ENCODE measurements at regions not wholly inside any gene's neighbourhood (a gene's known extent, or its start where the extent isn't known, plus 50 kb on each side); places are given as distances from the start of the nearest gene placed in this dataset.

DNA sequence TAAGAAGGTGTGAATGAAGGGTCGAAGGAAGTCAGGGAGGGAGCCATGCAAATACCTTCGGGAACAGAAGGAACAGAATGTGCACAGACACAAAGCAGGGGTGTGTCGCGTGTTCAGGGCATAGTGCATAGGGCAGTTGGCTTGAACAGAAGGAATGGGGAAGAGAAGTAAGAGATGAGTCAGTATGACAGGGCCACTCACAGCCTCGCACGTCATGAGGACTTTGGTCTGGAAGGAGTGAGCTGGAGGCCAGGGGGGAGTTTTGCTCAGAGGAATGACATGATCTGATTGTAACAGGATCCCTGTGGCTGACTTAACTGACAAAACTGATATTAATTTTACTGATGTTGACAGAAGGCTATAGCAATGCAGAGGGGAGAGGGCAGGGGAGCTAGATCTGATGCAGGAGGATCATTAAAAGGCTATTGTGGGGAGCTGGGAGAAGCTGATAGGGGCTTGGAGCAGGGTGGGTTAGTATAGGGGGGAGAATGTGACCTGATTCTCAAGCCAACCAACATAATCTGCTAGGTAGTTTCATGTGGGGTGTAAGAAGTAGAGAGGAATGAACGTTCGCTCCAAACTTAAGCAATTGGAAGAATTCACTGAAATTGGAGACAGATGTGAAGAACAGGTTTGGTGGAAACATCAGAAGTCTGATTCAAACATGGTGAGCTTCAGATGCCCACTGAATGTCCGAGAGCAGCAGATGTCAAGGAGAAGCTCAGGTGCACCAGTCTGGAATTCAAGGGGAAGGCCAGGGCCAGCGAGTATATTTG, 60.4 kb upstream of the COPS8 start (continued):
- TF ChIP-seq, protein P1, sequence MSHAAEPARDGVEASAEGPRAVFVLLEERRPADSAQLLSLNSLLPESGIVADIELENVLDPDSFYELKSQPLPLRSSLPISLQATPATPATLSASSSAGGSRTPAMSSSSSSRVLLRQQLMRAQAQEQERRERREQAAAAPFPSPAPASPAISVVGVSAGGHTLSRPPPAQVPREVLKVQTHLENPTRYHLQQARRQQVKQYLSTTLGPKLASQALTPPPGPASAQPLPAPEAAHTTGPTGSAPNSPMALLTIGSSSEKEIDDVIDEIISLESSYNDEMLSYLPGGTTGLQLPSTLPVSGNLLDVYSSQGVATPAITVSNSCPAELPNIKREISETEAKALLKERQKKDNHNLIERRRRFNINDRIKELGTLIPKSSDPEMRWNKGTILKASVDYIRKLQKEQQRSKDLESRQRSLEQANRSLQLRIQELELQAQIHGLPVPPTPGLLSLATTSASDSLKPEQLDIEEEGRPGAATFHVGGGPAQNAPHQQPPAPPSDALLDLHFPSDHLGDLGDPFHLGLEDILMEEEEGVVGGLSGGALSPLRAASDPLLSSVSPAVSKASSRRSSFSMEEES (CRISPR knock-in tag; IDR thresholded peaks at IDR 0.05), result no peak
- TF ChIP-seq, protein P2, sequence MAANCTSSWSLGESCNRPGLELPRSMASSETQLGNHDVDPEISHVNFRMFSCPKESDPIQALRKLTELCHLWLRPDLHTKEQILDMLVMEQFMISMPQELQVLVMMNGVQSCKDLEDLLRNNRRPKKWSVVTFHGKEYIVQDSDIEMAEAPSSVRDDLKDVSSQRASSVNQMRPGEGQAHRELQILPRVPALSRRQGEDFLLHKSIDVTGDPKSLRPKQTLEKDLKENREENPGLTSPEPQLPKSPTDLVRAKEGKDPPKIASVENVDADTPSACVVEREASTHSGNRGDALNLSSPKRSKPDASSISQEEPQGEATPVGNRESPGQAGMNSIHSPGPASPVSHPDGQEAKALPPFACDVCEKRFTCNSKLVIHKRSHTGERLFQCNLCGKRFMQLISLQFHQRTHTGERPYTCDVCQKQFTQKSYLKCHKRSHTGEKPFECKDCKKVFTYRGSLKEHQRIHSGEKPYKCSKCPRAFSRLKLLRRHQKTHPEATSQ (CRISPR knock-in tag; IDR thresholded peaks at IDR 0.05; ENCODE audit: borderline replicate concordance), result no peak
- TF ChIP-seq ZNF550 (CRISPR knock-in tag; IDR thresholded peaks at IDR 0.05; ENCODE audit: borderline replicate concordance), result no peak
- no peak for TF ChIP-seq ZNF75D (CRISPR knock-in tag; IDR thresholded peaks at IDR 0.05; ENCODE audit: borderline replicate concordance)
- no peak for TF ChIP-seq ZNF772 (CRISPR knock-in tag; IDR thresholded peaks at IDR 0.05)
- no peak for TF ChIP-seq AKAP8 (CRISPR knock-in tag; IDR thresholded peaks at IDR 0.05)
- TF ChIP-seq, protein P3, sequence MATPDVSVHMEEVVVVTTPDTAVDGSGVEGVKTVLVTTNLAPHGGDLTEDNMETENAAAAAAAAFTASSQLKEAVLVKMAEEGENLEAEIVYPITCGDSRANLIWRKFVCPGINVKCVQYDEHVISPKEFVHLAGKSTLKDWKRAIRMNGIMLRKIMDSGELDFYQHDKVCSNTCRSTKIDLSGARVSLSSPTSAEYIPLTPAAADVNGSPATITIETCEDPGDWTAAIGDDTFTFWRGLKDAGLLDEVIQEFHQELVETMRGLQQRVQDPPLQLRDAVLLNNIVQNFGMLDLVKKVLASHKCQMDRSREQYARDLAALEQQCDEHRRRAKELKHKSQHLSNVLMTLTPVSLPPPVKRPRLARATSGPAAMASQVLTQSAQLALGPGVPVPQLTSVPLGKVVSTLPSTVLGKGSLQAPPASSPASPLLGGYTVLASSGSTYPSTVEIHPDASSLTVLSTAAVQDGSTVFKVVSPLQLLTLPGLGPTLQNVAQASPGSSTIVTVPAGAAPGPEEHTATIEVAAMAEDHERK (CRISPR knock-in tag; IDR thresholded peaks at IDR 0.05; ENCODE audit: low read depth), result no peak
- TF ChIP-seq NFATC3 (CRISPR knock-in tag; IDR thresholded peaks at IDR 0.05), result no peak
- no peak for TF ChIP-seq KLF15 (CRISPR knock-in tag; IDR thresholded peaks at IDR 0.05; ENCODE audit: borderline replicate concordance)
- TF ChIP-seq, protein P4, sequence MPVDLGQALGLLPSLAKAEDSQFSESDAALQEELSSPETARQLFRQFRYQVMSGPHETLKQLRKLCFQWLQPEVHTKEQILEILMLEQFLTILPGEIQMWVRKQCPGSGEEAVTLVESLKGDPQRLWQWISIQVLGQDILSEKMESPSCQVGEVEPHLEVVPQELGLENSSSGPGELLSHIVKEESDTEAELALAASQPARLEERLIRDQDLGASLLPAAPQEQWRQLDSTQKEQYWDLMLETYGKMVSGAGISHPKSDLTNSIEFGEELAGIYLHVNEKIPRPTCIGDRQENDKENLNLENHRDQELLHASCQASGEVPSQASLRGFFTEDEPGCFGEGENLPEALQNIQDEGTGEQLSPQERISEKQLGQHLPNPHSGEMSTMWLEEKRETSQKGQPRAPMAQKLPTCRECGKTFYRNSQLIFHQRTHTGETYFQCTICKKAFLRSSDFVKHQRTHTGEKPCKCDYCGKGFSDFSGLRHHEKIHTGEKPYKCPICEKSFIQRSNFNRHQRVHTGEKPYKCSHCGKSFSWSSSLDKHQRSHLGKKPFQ (CRISPR knock-in tag; IDR thresholded peaks at IDR 0.05; ENCODE audit: insufficient replicate concordance), result no peak
- TF ChIP-seq, protein P5, sequence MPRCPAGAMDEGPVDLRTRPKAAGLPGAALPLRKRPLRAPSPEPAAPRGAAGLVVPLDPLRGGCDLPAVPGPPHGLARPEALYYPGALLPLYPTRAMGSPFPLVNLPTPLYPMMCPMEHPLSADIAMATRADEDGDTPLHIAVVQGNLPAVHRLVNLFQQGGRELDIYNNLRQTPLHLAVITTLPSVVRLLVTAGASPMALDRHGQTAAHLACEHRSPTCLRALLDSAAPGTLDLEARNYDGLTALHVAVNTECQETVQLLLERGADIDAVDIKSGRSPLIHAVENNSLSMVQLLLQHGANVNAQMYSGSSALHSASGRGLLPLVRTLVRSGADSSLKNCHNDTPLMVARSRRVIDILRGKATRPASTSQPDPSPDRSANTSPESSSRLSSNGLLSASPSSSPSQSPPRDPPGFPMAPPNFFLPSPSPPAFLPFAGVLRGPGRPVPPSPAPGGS (CRISPR knock-in tag; IDR thresholded peaks at IDR 0.05), result no peak
- TF ChIP-seq ZNF629 (CRISPR knock-in tag; conservative IDR thresholded peaks at IDR 0.05), result no peak
- TF ChIP-seq, protein P6, sequence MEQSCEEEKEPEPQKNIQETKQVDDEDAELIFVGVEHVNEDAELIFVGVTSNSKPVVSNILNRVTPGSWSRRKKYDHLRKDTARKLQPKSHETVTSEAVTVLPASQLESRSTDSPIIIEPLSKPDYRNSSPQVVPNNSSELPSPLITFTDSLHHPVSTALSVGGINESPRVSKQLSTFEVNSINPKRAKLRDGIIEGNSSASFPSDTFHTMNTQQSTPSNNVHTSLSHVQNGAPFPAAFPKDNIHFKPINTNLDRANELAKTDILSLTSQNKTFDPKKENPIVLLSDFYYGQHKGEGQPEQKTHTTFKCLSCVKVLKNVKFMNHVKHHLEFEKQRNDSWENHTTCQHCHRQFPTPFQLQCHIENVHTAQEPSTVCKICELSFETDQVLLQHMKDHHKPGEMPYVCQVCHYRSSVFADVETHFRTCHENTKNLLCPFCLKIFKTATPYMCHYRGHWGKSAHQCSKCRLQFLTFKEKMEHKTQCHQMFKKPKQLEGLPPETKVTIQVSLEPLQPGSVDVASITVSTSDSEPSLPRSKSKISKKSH (CRISPR knock-in tag; IDR thresholded peaks at IDR 0.05; ENCODE audit: borderline replicate concordance), result no peak
- no peak for TF ChIP-seq MXD4 (CRISPR knock-in tag; IDR thresholded peaks at IDR 0.05)
- no peak for TF ChIP-seq CC2D1A (CRISPR knock-in tag; IDR thresholded peaks at IDR 0.05)
- TF ChIP-seq SP2 (CRISPR knock-in tag; IDR thresholded peaks at IDR 0.05), result no peak; the same call in 1 of the 2 replicates

Data from HepG2 (cell line).